ENCODE measurements at regions not wholly inside any gene's neighbourhood (a gene's known extent, or its start where the extent isn't known, plus 50 kb on each side); places are given as distances from the start of the nearest gene placed in this dataset.

DNA sequence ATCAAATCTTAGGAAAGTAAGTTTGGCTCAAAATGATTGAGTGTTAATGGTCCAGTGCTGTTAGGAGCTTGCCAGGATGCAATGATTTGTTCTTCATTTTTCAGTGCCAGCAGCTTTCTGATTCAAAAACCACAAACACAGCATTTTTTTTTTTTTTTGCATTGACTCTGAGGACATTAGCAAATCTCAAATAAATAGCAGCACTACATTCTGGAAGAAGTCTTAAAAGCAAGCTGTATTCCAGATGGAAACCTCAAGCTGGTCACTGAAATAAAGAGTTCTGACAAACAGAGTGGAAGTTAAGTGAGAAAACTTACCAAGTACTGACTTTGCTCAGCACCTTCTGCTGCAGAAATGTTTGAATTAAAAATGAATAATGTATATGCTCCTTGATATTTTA is 1653.1 kb upstream of the CDH9 start:
- TF ChIP-seq, protein P1, sequence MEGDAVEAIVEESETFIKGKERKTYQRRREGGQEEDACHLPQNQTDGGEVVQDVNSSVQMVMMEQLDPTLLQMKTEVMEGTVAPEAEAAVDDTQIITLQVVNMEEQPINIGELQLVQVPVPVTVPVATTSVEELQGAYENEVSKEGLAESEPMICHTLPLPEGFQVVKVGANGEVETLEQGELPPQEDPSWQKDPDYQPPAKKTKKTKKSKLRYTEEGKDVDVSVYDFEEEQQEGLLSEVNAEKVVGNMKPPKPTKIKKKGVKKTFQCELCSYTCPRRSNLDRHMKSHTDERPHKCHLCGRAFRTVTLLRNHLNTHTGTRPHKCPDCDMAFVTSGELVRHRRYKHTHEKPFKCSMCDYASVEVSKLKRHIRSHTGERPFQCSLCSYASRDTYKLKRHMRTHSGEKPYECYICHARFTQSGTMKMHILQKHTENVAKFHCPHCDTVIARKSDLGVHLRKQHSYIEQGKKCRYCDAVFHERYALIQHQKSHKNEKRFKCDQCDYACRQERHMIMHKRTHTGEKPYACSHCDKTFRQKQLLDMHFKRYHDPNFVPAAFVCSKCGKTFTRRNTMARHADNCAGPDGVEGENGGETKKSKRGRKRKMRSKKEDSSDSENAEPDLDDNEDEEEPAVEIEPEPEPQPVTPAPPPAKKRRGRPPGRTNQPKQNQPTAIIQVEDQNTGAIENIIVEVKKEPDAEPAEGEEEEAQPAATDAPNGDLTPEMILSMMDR (IDR thresholded peaks at IDR 0.05; ENCODE audit: extremely low read depth, insufficient read depth, missing control alignments): no peak
- no peak for DNase-seq (ENCODE audit: low spot score)
- in situ Hi-C loops (cut with MboI; ENCODE audit: low pct_unique_long_range_greater_than_20kb, low sequenced_read_pairs, unreplicated experiment): no loop called here

DNA sequence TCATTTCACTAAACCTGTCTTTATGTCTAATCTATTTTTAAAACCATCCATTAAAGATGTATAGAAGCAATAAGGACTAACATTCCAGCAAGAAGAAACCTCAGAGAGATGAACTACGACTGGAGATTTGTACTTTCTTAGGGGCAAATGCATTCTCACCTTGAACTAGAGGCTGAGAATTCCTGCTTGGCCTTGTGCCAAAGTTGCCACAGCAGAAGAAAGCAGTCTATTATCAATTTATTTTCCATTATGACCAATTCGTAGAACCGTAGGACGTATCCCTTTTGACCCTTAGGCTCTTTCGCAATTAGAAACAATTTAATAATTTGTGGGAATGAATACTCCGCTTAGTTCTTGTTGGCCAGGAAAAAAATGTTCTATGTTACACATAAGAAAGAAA is 1647.4 kb upstream of the CDH9 start:
- in situ Hi-C loops (cut with MboI; ENCODE audit: low pct_unique_long_range_greater_than_20kb, low sequenced_read_pairs, unreplicated experiment): no loop called here
- no peak for DNase-seq (ENCODE audit: low spot score)
- TF ChIP-seq, protein P1 (IDR thresholded peaks at IDR 0.05; ENCODE audit: extremely low read depth, insufficient read depth, missing control alignments): no peak

DNA sequence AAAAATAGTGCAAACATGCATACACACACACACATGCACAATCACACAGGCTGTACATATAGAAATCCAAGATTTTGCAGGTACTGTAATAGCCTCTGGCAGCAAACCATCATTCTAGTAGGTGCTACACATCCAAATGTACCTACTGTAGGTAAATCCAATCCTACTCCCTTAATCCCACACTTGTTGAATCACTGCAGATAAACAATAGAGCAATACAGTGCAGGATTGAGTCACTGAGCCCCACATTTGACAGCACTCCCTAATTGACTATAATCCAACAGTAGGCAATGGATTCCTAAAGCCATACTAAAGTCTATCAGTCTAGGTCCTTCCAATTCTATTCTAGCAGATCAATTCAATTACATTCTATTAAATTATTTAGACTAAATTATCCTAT is 1640.5 kb upstream of the CDH9 start:
- in situ Hi-C loops (cut with MboI; ENCODE audit: low pct_unique_long_range_greater_than_20kb, low sequenced_read_pairs, unreplicated experiment): no loop called here
- TF ChIP-seq, protein P1 (IDR thresholded peaks at IDR 0.05; ENCODE audit: extremely low read depth, insufficient read depth, missing control alignments): no peak
- no peak for DNase-seq (ENCODE audit: low spot score)

DNA sequence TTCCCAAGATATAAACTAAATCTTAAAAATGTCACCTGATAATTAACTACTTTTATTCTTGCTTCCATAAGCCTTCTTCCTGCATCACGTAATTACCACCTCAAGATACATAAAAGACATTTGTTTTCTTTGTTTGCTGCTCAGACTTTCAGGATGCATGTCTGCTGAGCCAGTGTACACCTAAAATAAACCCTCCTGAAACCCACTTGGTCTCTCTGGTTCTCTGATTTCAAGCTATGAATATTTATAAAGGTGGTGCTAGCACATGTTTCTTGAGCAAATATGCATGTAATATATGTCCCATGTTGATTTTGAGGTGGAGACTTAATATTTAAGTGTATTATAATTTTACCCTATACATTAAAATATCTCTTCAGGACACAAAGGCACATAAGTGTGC is 1627.7 kb upstream of the CDH9 start:
- DNase-seq (ENCODE audit: low spot score): no peak
- TF ChIP-seq, protein P1 (IDR thresholded peaks at IDR 0.05; ENCODE audit: extremely low read depth, insufficient read depth, missing control alignments): no peak
- in situ Hi-C loops (cut with MboI; ENCODE audit: low pct_unique_long_range_greater_than_20kb, low sequenced_read_pairs, unreplicated experiment): no loop called here

DNA sequence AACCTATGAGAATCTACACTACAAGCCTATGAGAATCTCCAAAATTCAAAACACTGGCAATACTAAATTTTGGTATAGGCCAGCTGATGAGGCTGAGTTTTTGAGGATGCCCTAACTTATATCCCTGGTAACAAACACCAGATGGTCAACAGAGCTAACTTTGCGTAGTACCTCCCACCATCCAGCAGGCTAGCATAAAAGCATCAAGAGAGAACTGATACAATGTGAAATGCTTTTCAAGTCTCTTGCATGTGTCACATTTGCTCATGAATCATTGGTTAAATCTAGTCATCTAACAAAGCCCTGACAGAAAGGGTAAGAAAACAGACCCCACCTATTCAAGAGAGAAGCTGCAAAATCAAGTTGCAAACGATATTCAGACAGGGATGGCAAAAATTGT is 1609.7 kb upstream of the CDH9 start:
- TF ChIP-seq, protein P1 (IDR thresholded peaks at IDR 0.05; ENCODE audit: extremely low read depth, insufficient read depth, missing control alignments): no peak

DNA sequence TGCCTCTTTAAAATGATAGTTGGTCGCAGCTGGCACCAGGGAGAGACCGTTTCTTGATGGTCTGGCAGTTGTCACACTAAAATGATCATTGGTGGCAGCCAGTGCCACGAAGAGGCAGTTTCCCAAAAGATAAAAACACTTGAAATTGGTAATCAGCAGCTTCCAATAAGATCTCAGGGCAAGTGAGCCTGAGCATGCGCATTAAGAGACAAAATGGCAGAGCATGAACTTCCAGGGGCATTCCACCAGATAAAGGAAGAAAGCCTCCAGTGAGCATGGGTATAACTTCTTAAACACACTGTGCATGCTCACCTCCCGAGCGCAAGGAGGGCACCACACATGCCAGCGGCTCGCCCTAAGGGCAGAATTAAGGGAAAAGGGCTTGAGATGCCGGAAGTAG is 1594.2 kb upstream of the CDH9 start:
- in situ Hi-C loops (cut with MboI; ENCODE audit: low pct_unique_long_range_greater_than_20kb, low sequenced_read_pairs, unreplicated experiment): no loop called here
- TF ChIP-seq, protein P1 (IDR thresholded peaks at IDR 0.05; ENCODE audit: extremely low read depth, insufficient read depth, missing control alignments): no peak
- no peak for DNase-seq (ENCODE audit: low spot score)

More for the DNA sequence above, 1609.7 kb upstream of the CDH9 start:
- no peak for DNase-seq (ENCODE audit: low spot score)
- in situ Hi-C loops (cut with MboI; ENCODE audit: low pct_unique_long_range_greater_than_20kb, low sequenced_read_pairs, unreplicated experiment): no loop called here

DNA sequence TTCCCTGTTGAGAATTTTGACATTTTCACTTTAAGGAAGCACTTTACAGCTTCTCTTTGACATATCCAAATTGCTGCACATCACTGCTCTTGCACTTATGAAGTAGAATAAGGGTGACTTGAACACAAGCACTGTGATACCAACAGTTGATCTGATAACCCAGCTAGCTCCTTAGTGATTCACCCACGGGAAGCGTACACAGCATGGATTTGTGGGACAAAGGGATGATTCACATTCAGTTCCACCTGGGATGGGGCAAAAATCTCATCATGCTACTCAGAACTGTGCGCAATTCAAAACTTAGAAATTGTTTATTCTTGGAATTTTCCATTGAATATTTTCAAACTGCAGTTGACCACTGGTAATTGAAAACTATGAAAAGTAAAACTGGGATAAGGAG is 1565.5 kb upstream of the CDH9 start:
- TF ChIP-seq, protein P1 (IDR thresholded peaks at IDR 0.05; ENCODE audit: extremely low read depth, insufficient read depth, missing control alignments): no peak
- in situ Hi-C loops (cut with MboI; ENCODE audit: low pct_unique_long_range_greater_than_20kb, low sequenced_read_pairs, unreplicated experiment): no loop called here
- no peak for DNase-seq (ENCODE audit: low spot score)
